ENCODE measurements at regions not wholly inside any gene's neighbourhood (a gene's known extent, or its start where the extent isn't known, plus 50 kb on each side); places are given as distances from the start of the nearest gene placed in this dataset.
A peak's percentile ranks its signal among the peaks of the same experiment; 100 is the strongest.

DNA sequence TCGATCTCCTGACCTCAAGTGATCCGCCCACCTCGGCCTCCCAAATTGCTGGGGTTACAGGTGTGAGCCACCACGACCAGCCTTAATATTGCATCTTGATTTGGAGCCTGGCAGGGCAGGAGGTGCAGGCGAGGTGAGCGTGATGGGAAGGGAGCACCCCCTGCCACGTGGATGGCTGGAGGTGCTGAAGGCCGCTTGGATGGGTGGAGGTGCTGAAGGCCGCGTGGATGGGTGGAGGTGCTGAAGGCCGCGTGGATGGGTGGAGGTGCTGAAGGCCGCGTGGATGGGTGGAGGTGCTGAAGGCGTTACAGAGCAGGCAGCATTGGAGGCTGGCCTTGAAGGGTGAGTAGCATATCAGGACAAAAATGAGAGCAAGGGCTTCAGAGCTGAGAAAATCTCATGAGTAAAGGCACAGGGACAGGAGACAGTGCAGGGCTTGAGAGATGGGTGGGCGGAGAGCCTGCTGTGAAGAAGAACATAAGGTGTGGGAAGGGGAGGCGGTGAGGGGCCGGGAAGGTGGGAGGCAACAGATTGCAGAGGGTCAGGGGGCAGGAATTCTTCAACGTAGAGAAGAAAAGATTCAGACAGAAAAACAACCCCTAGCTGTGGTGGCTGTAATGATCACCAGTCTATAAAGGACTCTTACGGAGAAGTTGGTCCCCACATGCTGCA is 101.7 kb upstream of the SEC14L1 start:
- Histone ChIP-seq H3K4me2 (ENCODE audit: extremely low read depth, insufficient read depth, low read length) (no peak overlapping the region), H3K27ac (ENCODE audit: insufficient read depth, low read length) (no peak overlapping the region), H4K20me1 (ENCODE audit: control insufficient read depth, extremely low read depth, insufficient read depth, low read length) (no peaks in the 10 kb centered on the region), H3K9ac (ENCODE audit: insufficient read depth, low read length) (no peak overlapping the region), H3K36me3 (ENCODE audit: control insufficient read depth, insufficient read depth, low read length) (no peaks in the 10 kb centered on the region), H2AFZ (ENCODE audit: low read length) (no peak overlapping the region), H3K27me3 (ENCODE audit: control insufficient read depth, insufficient read depth, low read length) (peaks cover 28% of the 10 kb centered on the region), H3K4me1 (ENCODE audit: control insufficient read depth, extremely low read depth, insufficient read depth, low read length) (no peaks in the 10 kb centered on the region), H3K4me3 (replicated peaks in 1 of 4; ENCODE audit: control extremely low read depth in 1 of 4, insufficient read depth in 1 of 4, low read depth in 3 of 4, low read length in 4 of 4) (no peak overlapping the region), H3K9me3 (ENCODE audit: control insufficient read depth, insufficient read depth, low read depth, low read length) (no peaks in the 10 kb centered on the region), H3K79me2 (ENCODE audit: control insufficient read depth, insufficient read depth, low read length) (no peaks in the 10 kb centered on the region)
- DNase-seq (ENCODE audit: low read depth in 2 of 2), result no peak
- TF ChIP-seq EZH2 (IDR thresholded peaks at IDR 0.05; ENCODE audit: low read length, missing control alignments), result no peak

DNA sequence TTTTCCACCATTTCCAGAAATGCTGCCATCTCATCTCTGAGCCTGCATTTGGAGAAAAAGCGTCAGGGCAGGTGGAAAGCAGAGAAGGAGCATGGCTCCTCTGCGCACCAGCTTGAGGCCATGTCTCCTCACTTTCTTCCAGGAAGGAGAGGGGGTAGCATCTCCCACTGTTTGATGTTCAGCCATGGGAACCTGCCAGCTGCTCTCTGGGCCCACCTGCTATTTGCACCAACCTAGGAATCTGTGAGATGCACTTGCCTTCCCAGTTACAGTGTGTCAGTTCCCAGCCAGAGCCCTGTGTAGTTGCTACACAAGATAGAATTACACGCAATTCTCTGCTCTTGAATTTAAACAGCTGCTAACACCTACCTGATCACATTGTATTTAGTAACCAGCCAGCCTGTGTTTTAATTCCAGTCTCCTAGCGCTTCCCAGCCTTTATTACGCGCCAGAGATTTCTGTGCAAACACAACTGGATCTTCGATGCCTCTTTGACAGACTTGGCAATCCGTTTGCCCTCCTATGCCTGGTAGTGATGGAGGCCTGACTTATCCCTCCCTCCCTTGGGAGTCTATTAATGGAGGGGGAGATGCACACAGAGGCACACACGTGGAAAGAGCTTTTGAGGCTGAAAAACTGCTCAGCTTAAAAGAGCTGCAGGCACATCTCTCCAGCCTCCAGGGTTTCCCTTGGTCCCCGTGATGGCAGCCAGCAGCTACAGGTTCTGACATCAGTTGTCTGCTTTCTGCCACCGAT is 98.1 kb upstream of the SEC14L1 start:
- H3K4me2 ChIP-seq (ENCODE audit: extremely low read depth, insufficient read depth, low read length), result no peak overlapping the region
- H3K9ac ChIP-seq (ENCODE audit: insufficient read depth, low read length), result no peak overlapping the region
- no peak overlapping the region for H2AFZ ChIP-seq (ENCODE audit: low read length)
- H3K4me3 ChIP-seq (replicated peaks in 1 of 4; ENCODE audit: control extremely low read depth in 1 of 4, insufficient read depth in 1 of 4, low read depth in 3 of 4, low read length in 4 of 4), result no peak overlapping the region
- H3K27me3 ChIP-seq (ENCODE audit: control insufficient read depth, insufficient read depth, low read length), result peaks cover 7% of the 10 kb centered on the region
- no peak for DNase-seq (ENCODE audit: low read depth in 2 of 2)
- no peaks in the 10 kb centered on the region for H3K4me1 ChIP-seq (ENCODE audit: control insufficient read depth, extremely low read depth, insufficient read depth, low read length)
- H3K36me3 ChIP-seq (ENCODE audit: control insufficient read depth, insufficient read depth, low read length), result no peaks in the 10 kb centered on the region
- H4K20me1 ChIP-seq (ENCODE audit: control insufficient read depth, extremely low read depth, insufficient read depth, low read length), result no peaks in the 10 kb centered on the region
- H3K27ac ChIP-seq (ENCODE audit: insufficient read depth, low read length), result no peak overlapping the region
- no peaks in the 10 kb centered on the region for H3K9me3 ChIP-seq (ENCODE audit: control insufficient read depth, insufficient read depth, low read depth, low read length)
- TF ChIP-seq, protein P1, sequence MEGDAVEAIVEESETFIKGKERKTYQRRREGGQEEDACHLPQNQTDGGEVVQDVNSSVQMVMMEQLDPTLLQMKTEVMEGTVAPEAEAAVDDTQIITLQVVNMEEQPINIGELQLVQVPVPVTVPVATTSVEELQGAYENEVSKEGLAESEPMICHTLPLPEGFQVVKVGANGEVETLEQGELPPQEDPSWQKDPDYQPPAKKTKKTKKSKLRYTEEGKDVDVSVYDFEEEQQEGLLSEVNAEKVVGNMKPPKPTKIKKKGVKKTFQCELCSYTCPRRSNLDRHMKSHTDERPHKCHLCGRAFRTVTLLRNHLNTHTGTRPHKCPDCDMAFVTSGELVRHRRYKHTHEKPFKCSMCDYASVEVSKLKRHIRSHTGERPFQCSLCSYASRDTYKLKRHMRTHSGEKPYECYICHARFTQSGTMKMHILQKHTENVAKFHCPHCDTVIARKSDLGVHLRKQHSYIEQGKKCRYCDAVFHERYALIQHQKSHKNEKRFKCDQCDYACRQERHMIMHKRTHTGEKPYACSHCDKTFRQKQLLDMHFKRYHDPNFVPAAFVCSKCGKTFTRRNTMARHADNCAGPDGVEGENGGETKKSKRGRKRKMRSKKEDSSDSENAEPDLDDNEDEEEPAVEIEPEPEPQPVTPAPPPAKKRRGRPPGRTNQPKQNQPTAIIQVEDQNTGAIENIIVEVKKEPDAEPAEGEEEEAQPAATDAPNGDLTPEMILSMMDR (conservative IDR thresholded peaks at IDR 0.05 in 1 of 2, IDR thresholded peaks at IDR 0.05 in 1 of 2; ENCODE audit: low read depth in 1 of 2, low read length in 2 of 2), result no peak
- TF ChIP-seq EZH2 (IDR thresholded peaks at IDR 0.05; ENCODE audit: low read length, missing control alignments), result no peak
- no peaks in the 10 kb centered on the region for H3K79me2 ChIP-seq (ENCODE audit: control insufficient read depth, insufficient read depth, low read length)

DNA sequence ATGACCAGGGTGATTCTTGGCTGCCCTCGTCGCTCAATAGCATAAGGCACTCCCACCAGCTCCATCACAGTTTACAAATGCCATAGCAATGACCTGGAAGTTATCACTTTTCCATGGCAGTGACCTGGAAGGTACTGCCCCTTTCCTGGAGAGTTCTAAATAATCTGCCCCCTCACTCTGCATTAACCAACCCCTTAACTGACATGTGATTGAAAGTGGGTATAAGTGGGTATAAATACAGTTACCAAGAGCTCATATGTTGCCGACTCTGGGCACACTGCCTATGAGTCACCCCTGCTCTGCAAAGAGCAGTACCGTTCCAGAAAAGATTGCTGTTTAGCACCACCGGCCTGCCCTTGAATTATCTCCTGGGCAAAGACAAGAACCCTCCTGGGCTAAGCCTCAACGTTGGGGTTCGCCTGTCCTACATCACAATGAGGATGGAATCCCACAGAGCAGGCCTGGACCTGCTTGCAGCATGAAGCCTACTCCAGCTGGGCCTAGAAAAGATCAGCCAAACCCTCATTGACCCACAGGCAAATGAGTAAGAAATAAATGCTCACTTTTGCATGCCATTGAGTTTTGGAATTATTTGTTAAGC is 95.2 kb upstream of the SEC14L1 start:
- Histone ChIP-seq H3K4me1 (ENCODE audit: control insufficient read depth, extremely low read depth, insufficient read depth, low read length) (no peaks in the 10 kb centered on the region), H3K9me3 (ENCODE audit: control insufficient read depth, insufficient read depth, low read depth, low read length) (no peaks in the 10 kb centered on the region), H3K4me3 (replicated peaks in 1 of 4; ENCODE audit: control extremely low read depth in 1 of 4, insufficient read depth in 1 of 4, low read depth in 3 of 4, low read length in 4 of 4) (no peak overlapping the region), H3K4me2 (ENCODE audit: extremely low read depth, insufficient read depth, low read length) (no peak overlapping the region), H4K20me1 (ENCODE audit: control insufficient read depth, extremely low read depth, insufficient read depth, low read length) (no peaks in the 10 kb centered on the region), H3K79me2 (ENCODE audit: control insufficient read depth, insufficient read depth, low read length) (no peaks in the 10 kb centered on the region), H3K27me3 (ENCODE audit: control insufficient read depth, insufficient read depth, low read length) (peaks cover 19% of the 10 kb centered on the region), H3K36me3 (ENCODE audit: control insufficient read depth, insufficient read depth, low read length) (no peaks in the 10 kb centered on the region), H2AFZ (ENCODE audit: low read length) (no peak overlapping the region), H3K9ac (ENCODE audit: insufficient read depth, low read length) (no peak overlapping the region), H3K27ac (ENCODE audit: insufficient read depth, low read length) (no peak overlapping the region)
- no peak for TF ChIP-seq EZH2 (IDR thresholded peaks at IDR 0.05; ENCODE audit: low read length, missing control alignments)
- TF ChIP-seq, protein P1 (conservative IDR thresholded peaks at IDR 0.05 in 1 of 2, IDR thresholded peaks at IDR 0.05 in 1 of 2; ENCODE audit: low read depth in 1 of 2, low read length in 2 of 2), result no peak
- DNase-seq (ENCODE audit: low read depth in 2 of 2), result peak in 1 of 2 donors; percentile 51

All from fibroblast of lung (primary cell).